Small intestine (tissue), 7 donors: ENCODE measurements at regions not wholly inside any gene's neighbourhood (a gene's known extent, or its start where the extent isn't known, plus 50 kb on each side); places are given as distances from the start of the nearest gene placed in this dataset.
"Not testable (repeated sequence)": the region's sequence is repeated elsewhere in the genome, so short reads cannot be mapped to it uniquely, and the experiment has no call there.

ENCODE experiments used
- DNase-seq, 2 donors: peaks; one replicate each; pipeline versions ENCODE4 v3.0.0 to v3.0.0-alpha.2; 2013
- FAIRE-seq: peaks from 2 replicates; lab custom pipeline; 2012; peaks lifted over from hg19 to GRCh38; lab: Jason Lieb, UNC
- H3K27ac ChIP-seq, 3 donors: one replicate each; pipeline ENCODE4 v1.5.1; 2013; ENCODE audit warnings: low read length in 2 of 3, mild to moderate bottlenecking in 2 of 3, control low read depth in 1 of 3, inconsistent platforms in 1 of 3, low read depth in 1 of 3, moderate library complexity in 1 of 3
- H3K27me3 ChIP-seq, 3 donors: one replicate each; pipeline ENCODE4 v1.6.1; 2013; ENCODE audit warnings: low read length in 3 of 3, inconsistent platforms in 1 of 3; ENCODE audit not compliant: control insufficient read depth in 3 of 3, insufficient read depth in 3 of 3
- H3K36me3 ChIP-seq, 3 donors: one replicate each; pipeline ENCODE4 v1.6.1; 2013; ENCODE audit warnings: low read length in 3 of 3, inconsistent platforms in 1 of 3, low read depth in 1 of 3, mild to moderate bottlenecking in 1 of 3, moderate library complexity in 1 of 3; ENCODE audit not compliant: control insufficient read depth in 3 of 3, insufficient read depth in 2 of 3
- H3K4me1 ChIP-seq, 3 donors: one replicate each; pipeline ENCODE4 v1.6.1; 2013; ENCODE audit warnings: low read length in 2 of 3, inconsistent platforms in 1 of 3, low read depth in 1 of 3, mild to moderate bottlenecking in 1 of 3, moderate library complexity in 1 of 3; ENCODE audit not compliant: control insufficient read depth in 3 of 3, insufficient read depth in 2 of 3
- H3K4me3 ChIP-seq, 3 donors: one replicate each; pipeline ENCODE4 v1.5.1; 2013; ENCODE audit warnings: low read length in 3 of 3, control low read depth in 1 of 3, inconsistent platforms in 1 of 3, low read depth in 1 of 3, mild to moderate bottlenecking in 1 of 3, moderate library complexity in 1 of 3
- H3K9me3 ChIP-seq, 2 donors: one replicate each; pipeline ENCODE4 v1.6.1; 2013; ENCODE audit warnings: low read depth in 1 of 2, low read length in 1 of 2; ENCODE audit not compliant: control insufficient read depth in 2 of 2, insufficient read depth in 1 of 2
- WGBS, 3 donors: extraction: QIAGEN DNeasy Blood & Tissue Kit; methylation state at CpG; one replicate each; pipeline ENCODE4 v1.1.7; 2013; 5-methylcytosine and 5-hydroxymethylcytosine counted together
- donor health status: healthy with polysubstance abuse.
- donor health status: control.
- donor health status: control.
- donor health status: Bipolar disorder and iron deficiency.
- donor health status: healthy.

DNA sequence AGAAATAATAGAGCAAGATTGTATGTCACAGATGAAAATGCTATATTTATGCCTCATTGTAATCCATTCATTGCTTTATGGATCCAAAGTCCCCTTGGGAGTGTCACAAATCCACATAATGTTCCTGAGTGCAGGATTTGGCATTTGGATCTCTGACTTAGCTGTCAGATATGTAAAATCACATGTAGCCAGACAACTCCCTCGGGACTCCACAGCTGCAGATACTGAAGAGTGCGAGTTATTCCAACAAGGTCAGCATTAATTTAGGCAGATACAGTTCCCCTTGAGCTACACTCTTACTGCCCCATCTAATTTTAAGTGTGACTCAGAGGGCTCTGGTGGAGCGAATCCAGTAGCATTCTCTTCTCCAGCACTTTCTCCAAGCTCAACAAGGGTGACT is 433.2 kb downstream of the CD83 start:
- FAIRE-seq, result no peak
- WGBS, 3 donors, result 9 to 50% (median 27%) methylated on average over 3 of the region's 3 CpGs
- DNase-seq, result peak; percentile 86 to 96
- H3K36me3 ChIP-seq, result no peaks in the 10 kb centered on the region
- no peaks in the 10 kb centered on the region for H3K9me3 ChIP-seq
- H3K4me3 ChIP-seq, result no peak overlapping the region
- no peaks in the 10 kb centered on the region for H3K27me3 ChIP-seq
- H3K4me1 ChIP-seq, result peaks cover 4 to 39% (median 5%) of the 10 kb centered on the region in 3 donors
- H3K27ac ChIP-seq, result peak overlapping the region; percentile 77 to 95 (median 88)

DNA sequence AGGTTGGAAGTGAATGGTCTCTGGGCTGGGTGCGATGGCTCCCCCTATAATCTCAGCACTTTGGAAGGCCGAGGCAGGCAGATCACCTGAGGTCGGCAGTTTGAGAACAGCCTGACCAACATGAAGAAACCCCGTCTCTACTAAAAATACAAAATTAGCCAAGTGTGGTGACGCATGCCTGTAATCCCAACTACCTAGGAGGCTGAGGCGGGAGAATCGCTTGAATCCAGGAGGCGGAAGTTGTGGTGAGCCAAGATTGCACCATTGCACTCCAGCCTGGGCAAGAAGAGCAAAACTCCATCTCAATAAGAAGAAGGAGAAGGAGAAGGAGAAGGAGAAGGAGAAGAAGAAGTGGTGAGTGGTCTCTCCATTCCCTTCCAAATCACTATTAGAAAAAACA is 434.0 kb downstream of the CD83 start:
- not testable (repeated sequence) for FAIRE-seq, H3K4me3 ChIP-seq, H3K36me3 ChIP-seq, H3K27me3 ChIP-seq, DNase-seq, H3K9me3 ChIP-seq
- Histone ChIP-seq H3K27ac (peak overlapping the region; percentile 77 to 93 (median 88)), H3K4me1 (peaks cover 5 to 45% (median 7%) of the 10 kb centered on the region in 3 donors)
- WGBS, 3 donors, result 94 to 96% (median 96%) methylated on average over 8 of the region's 8 CpGs

DNA sequence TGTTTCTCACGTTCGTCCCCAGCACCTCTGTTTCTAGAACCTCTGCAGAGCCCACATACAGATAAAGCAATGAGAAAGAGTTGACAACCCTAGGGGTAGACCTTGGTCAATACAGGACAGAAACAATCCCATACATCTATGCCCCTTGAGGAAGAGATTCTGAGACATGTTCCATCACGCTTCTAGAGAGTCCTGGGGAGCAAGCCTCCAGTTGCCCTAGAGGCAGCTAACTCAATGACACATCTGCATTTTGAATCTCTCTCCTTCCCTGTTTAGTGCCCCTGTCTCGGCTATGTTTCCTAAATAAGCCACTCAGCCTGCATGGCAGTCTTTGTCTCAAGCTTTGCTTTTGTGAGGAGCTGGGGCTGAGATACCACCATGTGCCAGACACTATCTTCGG is 435.3 kb downstream of the CD83 start:
- Histone ChIP-seq H3K4me3 (no peak overlapping the region), H3K36me3 (no peaks in the 10 kb centered on the region), H3K4me1 (peaks cover 5 to 45% (median 7%) of the 10 kb centered on the region in 3 donors), H3K9me3 (no peaks in the 10 kb centered on the region), H3K27ac (no peak overlapping the region), H3K27me3 (no peaks in the 10 kb centered on the region)
- FAIRE-seq (no peak), DNase-seq (no peak)
- 86 to 99% (median 98%) methylated on average over 5 of the region's 5 CpGs for WGBS, 3 donors

DNA sequence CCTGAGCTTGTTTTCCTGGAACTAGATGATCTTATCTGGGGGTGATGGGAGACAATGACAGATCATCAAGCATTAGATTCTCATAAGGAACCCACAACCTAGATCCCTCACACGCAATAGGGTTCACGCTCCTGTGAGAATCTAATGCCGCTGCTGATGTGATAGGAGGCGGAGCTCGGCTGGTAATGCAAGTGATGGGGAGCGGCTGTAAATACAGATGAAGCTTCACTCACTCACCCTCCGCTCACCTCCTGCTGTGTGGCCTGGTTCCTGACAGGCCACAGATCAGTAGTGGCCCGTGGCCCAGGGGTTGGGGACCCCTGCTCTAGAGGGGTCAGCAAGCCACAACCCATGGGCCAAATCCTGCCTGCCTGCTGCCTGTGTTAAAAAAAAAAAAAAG is 435.9 kb downstream of the CD83 start:
- Histone ChIP-seq H3K36me3 (no peaks in the 10 kb centered on the region), H3K27ac (no peak overlapping the region), H3K4me1 (peaks cover 3 to 45% (median 7%) of the 10 kb centered on the region in 3 donors), H3K4me3 (no peak overlapping the region), H3K9me3 (no peaks in the 10 kb centered on the region), H3K27me3 (no peaks in the 10 kb centered on the region)
- FAIRE-seq (no peak), DNase-seq (no peak)
- WGBS, 3 donors, result 88 to 99% (median 94%) methylated on average over 8 of the region's 8 CpGs

DNA sequence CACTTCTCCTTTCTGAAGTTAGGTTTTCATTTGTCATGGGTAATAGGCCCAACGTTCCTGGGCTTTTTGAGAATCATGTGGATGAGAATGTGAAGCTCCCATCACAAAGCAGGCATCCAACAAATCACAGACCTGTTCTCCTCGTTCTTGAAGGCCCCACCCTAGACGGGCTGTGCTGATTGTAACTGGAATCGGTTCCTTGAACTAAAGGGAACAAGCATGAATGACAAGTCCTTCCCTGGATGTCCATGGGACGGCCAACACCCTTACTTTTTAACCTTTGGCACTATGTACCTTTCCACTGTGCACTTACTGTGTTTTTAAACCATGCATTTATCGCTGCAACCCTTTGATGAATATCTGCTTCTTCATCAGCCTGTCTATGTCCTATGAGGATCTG is 438.2 kb downstream of the CD83 start:
- no peak for FAIRE-seq
- no peaks in the 10 kb centered on the region for H3K27me3 ChIP-seq
- H3K36me3 ChIP-seq, result no peaks in the 10 kb centered on the region
- H3K27ac ChIP-seq, result peak overlapping the region in 1 of 3 donors; percentile 38
- no peaks in the 10 kb centered on the region for H3K9me3 ChIP-seq
- peak; percentile 30 to 94 for DNase-seq
- WGBS, 3 donors, result 17 to 70% (median 37%) methylated on average over 6 of the region's 6 CpGs
- peaks cover 0 to 41% (median 7%) of the 10 kb centered on the region in 3 donors for H3K4me1 ChIP-seq
- H3K4me3 ChIP-seq, result no peak overlapping the region

DNA sequence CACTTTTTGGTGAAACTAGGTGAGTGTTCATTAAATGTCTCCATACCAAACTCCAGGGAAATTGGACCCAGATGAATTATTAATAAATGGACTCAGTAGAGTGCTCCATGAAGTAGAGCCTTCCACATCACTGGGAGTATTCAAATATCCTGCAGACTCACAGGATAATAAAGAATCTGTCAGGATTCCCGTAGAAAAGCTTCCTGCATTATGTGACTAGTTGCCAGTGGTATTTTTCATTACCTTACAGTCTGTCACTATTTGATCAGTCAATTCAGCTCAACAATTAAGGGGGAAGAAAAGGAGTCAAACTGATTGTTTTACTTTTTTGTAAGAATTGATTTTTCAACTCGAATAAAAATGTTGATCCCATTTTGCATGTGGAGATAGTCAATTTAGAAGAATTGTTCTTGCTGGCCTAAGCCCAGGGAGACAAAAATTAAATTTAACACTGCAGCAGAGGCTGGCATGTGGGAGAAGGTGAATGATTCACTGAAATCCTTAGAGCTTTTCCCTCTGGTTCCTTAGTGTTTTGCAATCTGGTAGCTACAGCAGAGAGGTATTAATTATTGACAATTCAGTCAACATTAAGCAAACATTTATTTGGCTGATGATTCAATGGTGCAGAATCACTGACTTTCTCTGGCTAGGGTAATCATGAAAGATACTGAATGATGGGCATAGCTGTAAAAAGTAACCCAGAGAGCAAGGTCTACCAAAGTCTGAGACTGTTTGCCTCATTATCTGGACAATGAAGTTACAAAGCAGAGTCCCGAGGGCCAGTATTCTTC is 442.4 kb downstream of the CD83 start:
- FAIRE-seq (no peak), DNase-seq (peak; percentile 89 to 91)
- H3K4me1 ChIP-seq, result peaks cover 0 to 31% (median 5%) of the 10 kb centered on the region in 3 donors
- H3K9me3 ChIP-seq, result no peaks in the 10 kb centered on the region
- no peaks in the 10 kb centered on the region for H3K36me3 ChIP-seq
- 15 to 65% (median 36%) methylated on average over 3 of the region's 3 CpGs for WGBS, 3 donors
- H3K27ac ChIP-seq, result peak overlapping the region in 2 of 3 donors; percentile 39 to 49
- H3K4me3 ChIP-seq, result no peak overlapping the region
- no peaks in the 10 kb centered on the region for H3K27me3 ChIP-seq

DNA sequence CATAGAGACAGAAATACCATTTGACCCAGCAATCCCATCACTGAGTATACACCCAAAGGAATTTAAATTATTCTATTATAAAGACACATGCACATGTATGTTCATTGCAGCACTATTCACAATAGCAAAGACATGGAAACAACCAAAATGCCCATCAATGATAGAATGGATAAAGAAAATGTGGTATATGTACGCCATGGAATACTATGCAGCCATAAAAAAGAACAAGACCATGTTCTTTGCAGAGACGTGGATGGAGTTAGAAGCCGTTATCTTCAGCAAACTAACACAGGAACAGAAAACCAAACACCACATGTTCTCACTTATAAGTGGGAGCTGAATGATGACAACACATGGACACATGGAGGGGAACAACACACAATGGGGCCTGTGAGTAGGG is 444.0 kb downstream of the CD83 start:
- 90 to 97% (median 91%) methylated on average over 3 of the region's 3 CpGs for WGBS, 3 donors
- not testable (repeated sequence) for H3K27me3 ChIP-seq, H3K9me3 ChIP-seq, H3K27ac ChIP-seq, FAIRE-seq, H3K4me3 ChIP-seq, H3K36me3 ChIP-seq, DNase-seq
- peaks cover 0 to 18% (median 0%) of the 10 kb centered on the region in 3 donors for H3K4me1 ChIP-seq

DNA sequence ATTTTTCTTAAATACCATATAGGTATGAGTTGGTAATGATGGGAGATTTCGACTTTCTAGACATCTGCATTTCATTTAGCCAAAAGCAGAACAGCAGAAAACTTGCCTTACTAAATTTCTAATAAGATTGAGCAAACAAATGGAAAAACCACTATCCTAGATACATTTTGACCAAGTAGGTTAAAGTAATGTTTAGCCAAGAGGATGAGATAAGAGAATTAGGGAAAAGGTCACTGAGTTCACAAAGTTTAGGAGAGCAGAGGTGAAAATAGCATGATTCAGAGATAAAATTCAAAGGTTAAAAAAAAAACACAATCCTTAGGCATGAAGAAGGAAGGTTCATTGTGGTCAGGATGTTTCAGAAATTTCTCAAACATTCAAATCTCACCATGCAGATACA is 450.3 kb downstream of the CD83 start:
- Histone ChIP-seq H3K27me3 (no peaks in the 10 kb centered on the region), H3K4me3 (no peak overlapping the region), H3K36me3 (no peaks in the 10 kb centered on the region), H3K9me3 (no peaks in the 10 kb centered on the region), H3K27ac (no peak overlapping the region), H3K4me1 (peaks cover 0 to 5% (median 0%) of the 10 kb centered on the region in 3 donors)
- peak; percentile 13 to 23 for DNase-seq
- 80 to 87% (median 85%) methylated on average over 1 of the region's 1 CpG for WGBS, 3 donors
- FAIRE-seq, result no peak
